ENCODE measurements at regions not wholly inside any gene's neighbourhood (a gene's known extent, or its start where the extent isn't known, plus 50 kb on each side); places are given as distances from the start of the nearest gene placed in this dataset.

GRCh38 chr9:100890321-100890720, 138.2 kb upstream of the PLPPR1 start:
- no peak for TF ChIP-seq NR2C2 (CRISPR knock-in tag; IDR thresholded peaks at IDR 0.05)
- TF ChIP-seq TCF7 (CRISPR knock-in tag; IDR thresholded peaks at IDR 0.05; ENCODE audit: low read depth): no peak
- no peak for TF ChIP-seq IRF2 (CRISPR knock-in tag; IDR thresholded peaks at IDR 0.05; ENCODE audit: borderline replicate concordance, low read depth)
- TF ChIP-seq CTCF (IDR thresholded peaks at IDR 0.05): no peak
- TF ChIP-seq GRHL2 (CRISPR knock-in tag; IDR thresholded peaks at IDR 0.05; ENCODE audit: insufficient replicate concordance, severe bottlenecking): no peak
- no peak for TF ChIP-seq SMAD3 (CRISPR knock-in tag; IDR thresholded peaks at IDR 0.05; ENCODE audit: borderline replicate concordance)
- TF ChIP-seq E2F5 (CRISPR knock-in tag; IDR thresholded peaks at IDR 0.05): no peak
- TF ChIP-seq ZNF512 (CRISPR knock-in tag; IDR thresholded peaks at IDR 0.05; ENCODE audit: borderline replicate concordance): no peak
- TF ChIP-seq ZNF232 (CRISPR knock-in tag; IDR thresholded peaks at IDR 0.05): no peak

All from WTC11 (cell line).